ENCODE measurements at regions not wholly inside any gene's neighbourhood (a gene's known extent, or its start where the extent isn't known, plus 50 kb on each side); places are given as distances from the start of the nearest gene placed in this dataset.
"Not testable (repeated sequence)": the region's sequence is repeated elsewhere in the genome, so short reads cannot be mapped to it uniquely, and the experiment has no call there.

DNA sequence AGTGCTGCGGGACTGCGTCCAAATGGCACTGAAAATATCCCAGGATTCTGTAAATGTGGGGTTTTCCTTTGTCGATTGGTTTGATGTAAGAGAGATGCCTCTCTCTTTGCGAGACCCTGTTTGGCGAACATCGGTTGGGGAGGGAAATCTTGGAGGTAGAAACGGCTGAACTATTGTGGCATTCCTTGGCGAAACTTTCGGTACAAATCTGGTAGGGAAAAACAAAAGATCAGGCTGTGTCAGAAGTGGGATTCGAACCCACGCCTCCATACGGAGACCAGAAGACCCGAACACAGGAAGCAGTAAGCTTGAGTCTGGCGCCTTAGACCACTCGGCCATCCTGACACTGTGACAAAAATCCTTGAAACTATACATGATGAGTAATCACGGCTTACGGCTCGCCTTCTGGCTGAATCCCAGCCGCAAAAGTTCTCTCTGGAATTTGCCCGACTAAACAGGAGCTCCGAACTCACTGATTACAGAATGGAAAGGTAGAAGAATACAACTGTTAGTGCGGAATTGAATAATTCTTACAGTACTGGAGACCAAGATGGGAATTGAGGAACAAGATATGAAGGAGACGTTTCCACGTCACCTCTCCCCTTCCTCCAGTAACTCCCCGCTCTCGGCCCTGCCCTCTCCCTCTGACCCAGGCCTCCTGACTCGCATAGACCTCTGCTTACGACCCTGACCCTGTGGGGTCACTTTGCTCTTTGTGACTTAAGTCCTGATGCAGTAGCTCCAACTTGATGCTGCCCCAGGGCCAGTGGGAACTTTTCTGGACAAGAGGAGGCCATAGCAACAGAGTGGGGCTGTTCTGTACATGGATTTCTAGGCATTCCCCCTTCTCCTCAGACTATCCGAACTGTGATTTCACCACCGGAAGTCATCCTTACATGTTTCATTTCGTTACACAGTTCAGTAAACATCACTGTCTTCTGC is 132.8 kb upstream of the ZNF184 start:
- H3K4me3 Mint-ChIP-seq = peak overlapping the region; percentile 40
- POLR2A ChIA-PET = no interaction called here
- H3K27me3 Mint-ChIP-seq = peaks cover 36% of the 10 kb centered on the region
- H3K27ac Mint-ChIP-seq = no peak overlapping the region
- peaks cover 7% of the 10 kb centered on the region for H3K9me3 Mint-ChIP-seq
- no peak for DNase-seq
- CTCF ChIA-PET = interaction anchor here (0.8 to 1.8 kb wide), 2 partner anchors 167 to 418 kb away, joined by 3 read pairs; no protein-coding TSS in a partner anchor
- peaks cover 25% of the 10 kb centered on the region for H3K4me1 Mint-ChIP-seq
- peaks cover 4% of the 10 kb centered on the region for H3K36me3 Mint-ChIP-seq (ENCODE audit: low read depth)

DNA sequence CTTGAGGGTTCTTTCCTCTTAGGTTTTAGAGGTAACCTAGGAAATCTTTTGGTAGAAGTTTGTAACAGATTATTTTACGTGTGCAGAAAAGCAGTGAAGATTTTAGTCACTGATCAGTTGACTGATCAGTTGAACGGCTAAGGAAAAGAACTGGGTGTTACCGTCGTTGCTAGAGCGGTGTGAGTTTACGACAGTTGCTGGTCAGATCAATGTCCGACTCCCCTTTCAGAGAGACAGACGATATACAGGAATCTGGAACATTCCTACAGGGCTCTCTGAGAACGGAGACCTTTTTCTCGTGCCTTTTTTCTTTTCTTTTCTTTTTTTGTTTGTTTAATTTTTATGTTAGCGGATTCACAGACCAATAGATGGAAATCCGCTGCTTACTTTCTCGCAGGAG is 132.1 kb upstream of the ZNF184 start:
- H3K27me3 Mint-ChIP-seq = peaks cover 36% of the 10 kb centered on the region
- ChIA-PET POLR2A (no interaction called here), CTCF (interaction anchor here (0.8 to 1.8 kb wide), 2 partner anchors 167 to 417 kb away, joined by 3 read pairs; no protein-coding TSS in a partner anchor)
- H3K4me3 Mint-ChIP-seq = peak overlapping the region; percentile 40
- peaks cover 30% of the 10 kb centered on the region for H3K4me1 Mint-ChIP-seq
- no peak overlapping the region for H3K27ac Mint-ChIP-seq
- H3K9me3 Mint-ChIP-seq = peaks cover 7% of the 10 kb centered on the region
- H3K36me3 Mint-ChIP-seq (ENCODE audit: low read depth) = peaks cover 4% of the 10 kb centered on the region
- DNase-seq = no peak

DNA sequence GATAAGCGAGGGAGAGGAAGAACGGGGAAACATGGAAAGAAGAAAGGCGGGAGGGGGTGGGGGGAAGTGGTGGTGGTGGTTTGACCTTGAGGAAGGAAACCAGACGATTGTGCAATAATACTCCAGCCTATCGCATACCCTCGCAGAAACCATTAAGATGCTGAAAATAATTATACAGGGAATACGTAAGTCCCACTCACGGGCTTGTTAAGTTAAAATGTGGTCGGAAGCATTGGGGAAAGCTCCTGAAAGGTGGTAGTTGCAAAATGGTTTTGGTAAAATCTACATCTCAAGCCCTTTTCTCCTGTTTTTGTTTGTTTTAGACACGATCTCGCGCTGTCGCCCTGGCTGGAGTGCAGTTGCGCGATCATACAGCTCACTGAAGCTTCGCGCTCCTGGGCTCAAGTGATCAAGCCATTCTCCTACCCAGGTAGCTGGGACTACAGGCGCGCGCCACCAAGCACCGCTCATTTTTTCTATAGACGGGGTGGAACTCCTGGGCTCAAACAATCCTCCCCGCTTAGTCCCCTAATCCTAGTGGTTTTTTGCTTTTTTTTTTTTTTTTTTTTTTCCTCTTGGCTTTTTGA is 128.9 kb upstream of the ZNF184 start:
- CTCF ChIA-PET = interaction anchor here (1.1 to 1.3 kb wide), 2 partner anchors 10 to 86 kb away, joined by 3 to 5 read pairs; no protein-coding TSS in a partner anchor
- peaks cover 30% of the 10 kb centered on the region for H3K4me1 Mint-ChIP-seq
- peaks cover 7% of the 10 kb centered on the region for H3K9me3 Mint-ChIP-seq
- peak overlapping the region; percentile 76 for H3K4me3 Mint-ChIP-seq
- POLR2A ChIA-PET = interaction anchor here (0.9 kb wide), 1 partner anchor 17 kb away, joined by 3 read pairs; no protein-coding TSS in a partner anchor
- peaks cover 4% of the 10 kb centered on the region for H3K36me3 Mint-ChIP-seq (ENCODE audit: low read depth)
- peak; percentile 28 for DNase-seq
- H3K27me3 Mint-ChIP-seq = peaks cover 46% of the 10 kb centered on the region
- peak overlapping the region; percentile 71 for H3K27ac Mint-ChIP-seq

DNA sequence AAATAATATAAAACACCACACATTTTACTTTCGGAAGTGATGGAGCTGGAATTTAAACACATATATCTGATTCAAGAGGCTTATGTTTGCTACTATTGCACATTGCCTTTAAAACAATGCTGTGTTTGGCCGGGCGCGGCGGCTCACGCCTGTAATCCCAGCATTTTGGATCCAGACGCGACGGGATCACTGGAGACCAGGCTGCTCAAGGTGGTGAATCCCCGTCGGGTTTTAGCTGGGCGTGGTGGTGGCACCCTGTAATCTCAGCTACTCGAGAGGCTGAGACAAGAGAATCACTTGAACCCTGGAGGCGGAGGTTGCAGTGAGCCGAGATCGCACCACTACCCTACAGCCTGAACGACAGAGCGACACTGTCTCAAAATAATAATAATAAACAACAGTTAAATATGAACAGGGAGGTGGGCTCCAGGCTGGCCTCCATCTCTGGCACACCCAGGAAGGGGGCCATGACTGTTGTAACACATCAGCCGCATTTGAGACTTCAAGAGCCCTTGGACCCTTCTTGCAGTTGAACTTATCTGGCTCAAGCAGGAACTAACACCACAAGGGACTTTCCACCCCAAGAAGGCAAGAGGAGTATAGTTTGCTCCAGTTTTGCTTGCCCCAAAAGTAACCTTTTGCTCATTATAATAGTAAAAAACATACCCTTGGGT is 127.1 kb upstream of the ZNF184 start:
- Mint-ChIP-seq H3K36me3 (ENCODE audit: low read depth) (peaks cover 6% of the 10 kb centered on the region), H3K27ac (no peak overlapping the region), H3K27me3 (peaks cover 42% of the 10 kb centered on the region), H3K9me3 (peaks cover 7% of the 10 kb centered on the region), H3K4me1 (peaks cover 23% of the 10 kb centered on the region), H3K4me3 (no peak overlapping the region)
- POLR2A ChIA-PET = interaction anchor here (0.6 to 1.3 kb wide), 3 partner anchors 8 to 424 kb away, joined by 3 to 5 read pairs (median 3); no protein-coding TSS in a partner anchor
- DNase-seq = no peak
- CTCF ChIA-PET = interaction anchor here (1.0 kb wide), 1 partner anchor 152 kb away, joined by 4 read pairs; no protein-coding TSS in a partner anchor

DNA sequence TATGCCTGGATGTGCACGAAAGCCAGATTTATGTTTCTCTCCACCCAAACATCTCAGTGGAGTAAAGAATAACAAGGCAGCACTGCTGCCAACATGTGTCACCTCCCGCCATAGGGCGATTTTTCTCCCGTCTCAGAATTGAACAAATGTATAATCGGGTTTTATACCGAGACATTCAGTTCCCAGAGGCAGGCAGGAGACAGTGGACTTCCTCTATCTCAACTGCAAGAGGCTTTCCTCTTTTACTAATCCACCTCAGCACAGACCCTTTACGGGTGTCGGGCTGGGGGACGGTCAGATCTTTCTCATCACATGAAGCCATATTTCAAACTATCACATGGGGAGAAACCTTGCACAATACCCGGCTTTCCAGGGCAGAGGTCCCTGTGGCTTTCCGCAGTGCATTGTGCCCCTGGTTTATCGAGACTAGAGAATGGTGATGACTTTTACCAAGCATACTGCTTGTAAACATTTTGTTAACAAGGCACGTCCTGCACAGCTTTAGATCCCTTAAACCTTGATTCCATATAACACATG is 124.2 kb upstream of the ZNF184 start:
- H3K36me3 Mint-ChIP-seq (ENCODE audit: low read depth); POLR2A ChIA-PET; H3K27ac Mint-ChIP-seq; CTCF ChIA-PET; DNase-seq; H3K9me3 Mint-ChIP-seq; H3K4me3 Mint-ChIP-seq: not testable (repeated sequence)
- Mint-ChIP-seq H3K4me1 (peaks cover 16% of the 10 kb centered on the region), H3K27me3 (peaks cover 30% of the 10 kb centered on the region)

DNA sequence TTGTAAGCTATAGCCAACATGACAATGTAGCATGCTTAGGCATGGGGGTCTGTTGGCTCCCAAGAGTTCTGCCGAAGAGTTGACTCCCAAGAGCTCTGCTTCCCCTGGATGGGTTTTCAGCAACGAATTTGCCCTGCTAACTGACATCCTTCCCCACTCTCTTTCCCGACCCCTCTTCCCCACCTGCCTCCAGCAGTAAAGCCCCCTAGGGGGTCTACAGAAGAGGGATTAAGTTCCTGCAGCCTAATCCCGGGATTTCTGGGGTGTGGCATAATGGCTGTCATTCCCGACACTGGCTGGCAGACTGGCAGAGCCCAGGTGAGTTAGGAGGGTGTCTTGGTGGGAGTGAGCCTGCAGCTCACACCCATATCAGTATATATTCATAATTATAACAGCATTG is 121.0 kb upstream of the ZNF184 start:
- Mint-ChIP-seq H3K27me3 (peaks cover 24% of the 10 kb centered on the region), H3K4me1 (no peaks in the 10 kb centered on the region), H3K4me3 (no peak overlapping the region), H3K9me3 (no peaks in the 10 kb centered on the region), H3K36me3 (ENCODE audit: low read depth) (peaks cover 3% of the 10 kb centered on the region), H3K27ac (no peak overlapping the region)
- no peak for DNase-seq
- CTCF ChIA-PET = interaction anchor here (1.0 to 1.2 kb wide), 2 partner anchors 15 to 94 kb away, joined by 3 read pairs; no protein-coding TSS in a partner anchor
- POLR2A ChIA-PET = no interaction called here

DNA sequence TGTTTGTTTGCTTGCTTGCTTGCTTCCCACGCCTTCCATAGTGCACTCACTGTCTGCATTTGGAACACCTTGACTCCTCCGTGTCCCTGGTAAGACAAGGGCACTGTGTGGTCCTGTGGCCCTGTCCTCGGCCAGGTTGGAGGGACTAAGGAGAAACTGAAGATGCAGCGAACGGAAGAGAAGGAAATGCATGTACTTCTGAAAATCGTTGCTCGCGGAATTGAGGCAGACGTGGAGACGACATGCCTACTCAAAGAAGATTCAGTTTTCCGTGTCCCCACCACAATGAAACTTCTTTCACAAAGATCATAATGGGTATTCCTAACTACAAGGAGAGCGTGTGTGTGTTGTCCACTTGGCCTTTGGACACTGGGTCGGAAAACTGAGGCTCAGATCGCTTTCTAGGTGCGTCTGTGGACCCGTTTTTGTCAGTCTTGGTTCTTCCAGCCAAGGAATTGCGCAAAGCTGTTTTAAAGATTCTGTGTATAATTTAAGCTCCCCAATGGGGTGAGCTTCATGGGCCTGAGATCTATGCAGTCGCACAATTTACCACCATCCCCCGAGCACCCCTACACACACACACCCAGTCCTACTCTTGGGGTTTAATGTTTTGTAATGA is 120.4 kb upstream of the ZNF184 start:
- no peaks in the 10 kb centered on the region for H3K4me1 Mint-ChIP-seq
- H3K9me3 Mint-ChIP-seq = no peaks in the 10 kb centered on the region
- DNase-seq = no peak
- H3K36me3 Mint-ChIP-seq (ENCODE audit: low read depth) = peaks cover 3% of the 10 kb centered on the region
- ChIA-PET CTCF (interaction anchor here (1.0 kb wide), 1 partner anchor 94 kb away, joined by 3 read pairs; no protein-coding TSS in a partner anchor), POLR2A (no interaction called here)
- H3K27me3 Mint-ChIP-seq = peaks cover 24% of the 10 kb centered on the region
- H3K27ac Mint-ChIP-seq = no peak overlapping the region
- no peak overlapping the region for H3K4me3 Mint-ChIP-seq

DNA sequence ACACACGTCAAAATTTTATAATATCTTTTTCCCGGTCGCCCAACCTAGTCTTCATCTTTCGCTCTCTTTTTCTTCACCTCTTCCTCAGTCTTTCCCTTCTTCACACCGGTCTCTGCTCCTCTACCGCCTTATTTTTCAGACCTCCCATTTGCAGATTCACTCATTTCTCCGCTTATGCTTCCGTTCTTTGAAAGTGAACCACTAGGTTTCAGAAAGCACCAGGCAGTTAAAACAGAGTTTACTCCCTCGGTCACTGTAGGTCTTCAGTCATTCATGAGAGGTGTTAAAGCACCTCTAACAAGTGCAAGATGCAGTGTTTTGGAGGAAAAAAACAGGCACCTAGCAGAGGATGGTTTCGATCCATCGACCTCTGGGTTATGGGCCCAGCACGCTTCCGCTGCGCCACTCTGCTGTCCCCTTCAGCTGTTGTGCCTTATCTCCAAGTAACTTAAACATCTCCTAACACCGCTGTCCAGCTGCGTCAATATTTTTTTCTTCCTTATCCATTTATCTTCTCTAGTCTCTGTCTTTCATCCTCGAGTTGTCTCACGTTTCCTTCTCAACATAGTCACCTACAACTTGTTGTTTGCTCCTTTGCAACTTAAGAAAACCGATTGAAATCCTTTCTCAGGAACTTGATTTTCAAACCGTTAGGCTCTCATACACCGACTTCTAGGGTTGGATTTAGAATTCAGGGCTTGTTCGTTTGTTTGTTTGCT is 119.7 kb upstream of the ZNF184 start:
- H3K4me3 Mint-ChIP-seq = no peak overlapping the region
- H3K27ac Mint-ChIP-seq = no peak overlapping the region
- ChIA-PET POLR2A (interaction anchor here (1.3 kb wide), 1 partner anchor 8 kb away, joined by 5 read pairs; no protein-coding TSS in a partner anchor), CTCF (interaction anchor here (1.2 kb wide), 1 partner anchor 8 kb away, joined by 5 read pairs; no protein-coding TSS in a partner anchor)
- H3K27me3 Mint-ChIP-seq = peaks cover 25% of the 10 kb centered on the region
- peaks cover 3% of the 10 kb centered on the region for H3K36me3 Mint-ChIP-seq (ENCODE audit: low read depth)
- H3K4me1 Mint-ChIP-seq = no peaks in the 10 kb centered on the region
- DNase-seq = peak; percentile 55
- H3K9me3 Mint-ChIP-seq = no peaks in the 10 kb centered on the region

DNA sequence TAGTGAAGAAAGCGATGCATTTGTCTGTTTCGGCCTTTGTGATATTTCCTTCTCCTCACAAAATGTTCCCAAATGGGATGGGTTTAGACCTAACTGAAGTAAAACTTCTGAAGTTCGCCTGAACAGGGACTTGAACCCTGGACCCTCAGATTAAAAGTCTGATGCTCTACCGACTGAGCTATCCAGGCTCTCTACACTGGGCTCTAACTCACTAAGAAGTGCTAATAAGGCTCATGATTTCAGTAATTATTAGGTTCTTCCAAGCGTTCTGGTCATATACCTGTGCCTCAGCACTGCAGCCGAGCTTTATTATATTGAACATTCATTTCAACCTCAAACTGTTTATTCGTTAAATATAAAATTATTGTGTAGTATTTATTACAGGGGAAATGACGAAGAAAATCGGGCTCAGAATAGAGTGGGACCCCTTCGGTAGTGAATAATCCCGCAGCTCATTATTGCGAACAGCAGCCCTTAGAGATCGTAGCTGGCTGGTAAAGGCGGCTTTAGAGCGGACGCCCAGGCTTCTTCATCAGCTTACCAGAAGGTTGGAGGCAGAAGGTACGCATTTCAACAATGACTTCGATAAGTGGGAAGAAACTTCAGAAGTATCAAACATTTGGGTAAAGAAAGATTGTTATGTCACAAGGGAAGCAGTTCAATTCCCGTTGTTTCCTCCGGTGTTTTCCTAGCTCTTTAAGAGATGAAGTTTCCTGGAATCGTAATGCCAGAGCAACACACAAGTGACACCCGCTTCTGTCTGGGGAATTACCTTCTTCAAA is 119.0 kb upstream of the ZNF184 start:
- peaks cover 3% of the 10 kb centered on the region for H3K36me3 Mint-ChIP-seq (ENCODE audit: low read depth)
- POLR2A ChIA-PET = interaction anchor here (1.3 kb wide), 1 partner anchor 9 kb away, joined by 5 read pairs; no protein-coding TSS in a partner anchor
- CTCF ChIA-PET = interaction anchor here (1.2 kb wide), 1 partner anchor 9 kb away, joined by 5 read pairs; no protein-coding TSS in a partner anchor
- no peak for DNase-seq
- no peaks in the 10 kb centered on the region for H3K9me3 Mint-ChIP-seq
- H3K27ac Mint-ChIP-seq = no peak overlapping the region
- no peak overlapping the region for H3K4me3 Mint-ChIP-seq
- H3K27me3 Mint-ChIP-seq = peaks cover 21% of the 10 kb centered on the region
- no peaks in the 10 kb centered on the region for H3K4me1 Mint-ChIP-seq

DNA sequence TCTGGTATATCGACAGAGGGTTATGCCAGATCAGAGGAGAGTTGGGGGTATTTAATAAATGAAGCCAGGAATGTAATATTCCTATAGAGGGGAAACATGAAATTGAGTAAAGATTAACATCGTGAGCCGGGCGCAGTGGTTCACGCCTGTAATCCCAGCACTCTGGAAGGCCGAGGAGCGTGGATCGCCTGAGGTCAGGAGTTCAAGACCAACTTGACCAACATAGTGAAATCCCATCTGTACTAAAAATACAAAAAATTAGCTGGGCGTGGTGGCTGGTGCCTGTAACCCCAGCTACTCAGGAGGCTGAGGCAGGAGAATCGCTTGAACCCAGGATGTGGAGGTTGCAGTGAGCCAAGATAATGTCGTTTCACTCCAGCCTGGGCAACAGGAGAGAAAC is 112.4 kb upstream of the ZNF184 start:
- H3K27ac Mint-ChIP-seq; H3K36me3 Mint-ChIP-seq (ENCODE audit: low read depth); H3K4me3 Mint-ChIP-seq; H3K4me1 Mint-ChIP-seq; DNase-seq; POLR2A ChIA-PET; H3K9me3 Mint-ChIP-seq: not testable (repeated sequence)
- CTCF ChIA-PET = interaction anchor here (1.0 kb wide), 1 partner anchor 67 kb away, joined by 4 read pairs; no protein-coding TSS in a partner anchor
- H3K27me3 Mint-ChIP-seq = peaks cover 50% of the 10 kb centered on the region

DNA sequence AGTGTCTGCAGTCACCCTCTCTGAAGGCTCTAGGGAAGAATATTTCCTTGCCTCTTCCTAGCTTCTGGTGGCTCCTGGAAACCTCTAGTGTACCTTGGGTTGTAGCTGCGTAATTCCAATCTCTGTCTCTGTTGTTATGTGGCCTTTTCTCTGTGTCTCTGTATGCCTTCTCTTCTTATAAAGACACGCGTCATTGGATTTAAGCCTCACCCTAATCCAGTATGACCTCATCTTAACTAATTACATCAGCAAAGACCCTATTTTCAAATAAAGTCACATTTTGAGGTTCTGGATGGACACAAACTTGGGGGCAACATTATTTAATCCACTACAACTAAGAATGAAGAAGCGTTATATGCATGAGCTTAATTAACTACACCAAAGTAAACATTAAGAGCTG is 111.4 kb upstream of the ZNF184 start:
- Mint-ChIP-seq H3K9me3 (no peaks in the 10 kb centered on the region), H3K36me3 (ENCODE audit: low read depth) (no peaks in the 10 kb centered on the region), H3K27me3 (peaks cover 56% of the 10 kb centered on the region), H3K4me3 (no peak overlapping the region), H3K27ac (no peak overlapping the region), H3K4me1 (peaks cover 5% of the 10 kb centered on the region)
- ChIA-PET POLR2A (no interaction called here), CTCF (interaction anchor here (1.0 kb wide), 1 partner anchor 66 kb away, joined by 4 read pairs; no protein-coding TSS in a partner anchor)
- no peak for DNase-seq

Measured in activated CD4-positive, alpha-beta memory T cell treated with anti-CD3 and anti-CD28 coated beads, Interleukin-2, amount 10 ng/mL, durations not matched to agents 7 days and 5 days (primary cell).